SH-SY5Y (cell line): ENCODE measurements at regions not wholly inside any gene's neighbourhood (a gene's known extent, or its start where the extent isn't known, plus 50 kb on each side); places are given as distances from the start of the nearest gene placed in this dataset.

Source experiments
- GATA2 ChIP-seq: IDR thresholded peaks from 2 replicates; pipeline ENCODE4 v1.6.1; 2011; ENCODE audit warnings: mild to moderate bottlenecking, low read depth, low read length
- GATA3 ChIP-seq: IDR thresholded peaks from 2 replicates; pipeline ENCODE4 v1.6.1; 2011; ENCODE audit warnings: low read depth, mild to moderate bottlenecking, low read length, moderate library complexity

DNA sequence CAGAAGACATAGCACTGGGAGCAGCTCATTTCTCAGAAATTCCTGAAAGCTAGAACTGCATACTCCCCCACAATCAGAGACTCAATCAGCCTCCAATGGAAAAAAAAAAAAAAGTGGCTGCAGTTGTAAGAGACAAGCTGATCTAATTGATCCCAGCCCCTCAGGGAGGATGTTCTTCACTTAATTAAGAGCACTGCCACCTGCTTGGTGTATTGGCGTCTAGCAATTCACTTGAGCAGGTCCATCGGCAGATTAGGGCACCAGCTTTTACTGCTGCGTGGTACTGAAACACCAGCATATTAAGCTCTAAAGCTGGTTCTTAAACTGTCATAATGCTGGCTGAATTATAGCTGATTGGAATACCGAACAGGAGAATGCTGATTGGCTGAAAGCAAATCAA, 1890.1 kb upstream of the WWC1 start:
- TF ChIP-seq GATA2 (peak; percentile 61), GATA3 (no peak)

DNA sequence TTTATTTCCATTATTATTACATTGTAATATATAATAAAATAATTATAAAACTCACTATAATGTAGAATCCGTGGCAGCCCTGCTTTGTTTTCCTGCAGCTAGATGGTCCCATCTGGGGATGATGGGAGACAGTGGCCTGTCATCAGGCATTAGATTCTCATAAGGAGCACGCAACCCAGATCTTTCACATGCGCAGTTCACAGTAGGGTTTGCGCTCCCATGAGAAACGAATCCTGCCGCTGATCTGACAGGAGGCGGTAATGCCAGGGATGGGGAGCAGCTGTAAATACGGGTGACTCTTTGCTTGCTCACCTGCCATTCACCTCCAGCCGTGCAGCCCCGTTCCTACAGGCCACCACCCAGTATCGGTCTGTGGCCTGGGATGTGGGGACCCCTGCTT, 1879.3 kb upstream of the WWC1 start:
- TF ChIP-seq GATA3, result no peak
- TF ChIP-seq GATA2, result no peak

DNA sequence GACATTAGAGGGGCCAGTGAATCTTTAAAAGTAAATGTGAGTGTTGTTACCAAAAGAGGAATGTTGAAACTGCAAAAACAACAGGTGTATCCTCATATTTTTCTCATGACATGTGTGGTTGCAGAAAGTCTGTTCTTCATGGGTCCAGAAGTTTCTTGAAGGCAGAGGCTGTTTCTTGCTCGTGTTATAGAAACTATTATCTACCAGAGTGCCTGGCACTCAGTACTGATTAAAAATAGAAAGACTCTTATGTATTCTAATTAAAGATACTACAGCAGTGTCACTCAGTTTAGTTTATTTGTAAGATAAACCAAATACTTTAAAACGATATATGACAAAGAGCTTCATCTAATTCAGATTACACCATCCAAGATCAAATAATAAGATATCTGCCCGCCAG, 1864.2 kb upstream of the WWC1 start:
- TF ChIP-seq GATA3, result no peak
- no peak for TF ChIP-seq GATA2

DNA sequence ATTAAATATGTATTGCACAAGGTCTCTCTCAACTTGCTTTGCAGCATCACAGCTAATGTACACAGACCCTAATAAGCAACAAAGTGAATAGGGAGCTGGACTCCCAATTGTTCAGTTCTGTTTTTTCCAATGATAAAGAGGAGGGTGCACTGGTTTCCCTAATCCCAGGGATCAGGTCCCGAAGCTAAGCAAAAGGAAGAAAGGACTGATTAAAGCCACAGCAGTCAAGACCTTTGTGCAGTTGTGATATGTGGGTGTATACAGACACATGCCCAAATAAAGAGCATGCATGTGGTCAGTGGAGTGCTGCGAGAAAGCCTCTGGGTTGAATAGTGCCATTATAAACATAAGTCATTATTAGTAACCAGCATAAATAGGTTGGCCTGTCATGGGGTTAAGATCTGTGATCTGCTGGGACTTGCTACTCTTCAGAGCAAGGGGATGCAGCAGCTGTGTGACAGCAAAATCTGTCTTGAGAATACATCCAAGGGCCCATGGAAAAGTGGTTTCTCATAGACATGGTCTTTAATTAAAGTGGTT, 1863.1 kb upstream of the WWC1 start:
- TF ChIP-seq GATA2 (no peak), GATA3 (no peak)

DNA sequence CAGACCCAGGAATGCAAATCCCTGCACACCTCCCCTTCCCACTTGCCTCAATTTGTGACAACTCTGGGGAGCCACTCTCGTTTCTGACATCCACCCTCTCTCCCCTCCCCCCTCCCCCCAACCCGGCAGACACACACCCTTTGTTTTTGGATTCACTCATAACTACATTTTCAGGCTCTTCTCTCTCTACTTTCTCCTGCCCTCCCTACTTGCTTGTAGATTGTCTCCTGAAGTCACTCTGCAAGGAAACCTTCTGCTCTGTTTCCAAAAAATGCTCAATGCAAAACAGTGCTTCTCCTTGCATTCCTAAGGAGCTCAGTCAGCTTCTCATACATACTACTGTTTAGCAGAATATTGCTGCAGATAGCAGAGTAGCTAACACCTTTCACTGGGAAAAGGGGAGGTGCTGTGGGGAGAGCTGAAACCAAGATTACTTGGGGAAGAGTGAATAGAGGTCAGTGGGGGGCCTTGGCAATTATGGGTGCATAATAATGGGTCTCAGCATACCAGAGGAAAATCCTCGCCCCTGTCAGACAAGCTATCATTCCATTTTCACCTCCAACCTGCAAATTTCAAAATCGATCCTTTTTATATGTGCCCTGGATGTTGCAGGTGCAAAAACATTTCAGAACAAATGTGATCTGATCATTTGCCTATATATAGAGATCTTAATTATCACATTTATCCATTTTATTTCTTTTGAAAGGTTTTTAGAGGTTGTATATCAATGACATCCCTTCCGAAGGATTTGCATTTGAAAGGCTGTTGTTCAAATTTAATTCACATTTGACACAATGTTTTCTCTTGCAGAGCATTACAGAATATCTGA, 1860.7 kb upstream of the WWC1 start:
- TF ChIP-seq GATA3 (no peak), GATA2 (no peak)

DNA sequence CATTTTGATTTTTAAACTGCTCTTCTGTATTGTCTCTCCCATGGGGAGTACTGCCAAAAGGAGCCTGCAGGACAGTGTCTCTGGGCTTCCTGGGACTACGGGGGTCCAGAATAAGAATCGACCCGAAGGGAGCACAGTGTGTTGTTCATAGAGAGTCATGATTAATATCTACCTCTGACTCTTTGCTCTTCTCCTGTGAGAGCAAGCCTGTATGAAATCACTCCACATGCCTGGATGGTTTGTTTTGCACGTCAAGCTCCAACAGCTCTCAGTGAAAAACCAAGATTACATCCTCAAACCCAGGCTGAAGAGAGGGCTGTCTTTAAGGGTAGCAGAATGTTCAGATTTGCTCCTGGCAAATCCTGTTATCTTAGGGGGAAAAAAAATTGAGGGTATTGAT, 1860.0 kb upstream of the WWC1 start:
- TF ChIP-seq GATA2, result no peak
- TF ChIP-seq GATA3, result no peak

DNA sequence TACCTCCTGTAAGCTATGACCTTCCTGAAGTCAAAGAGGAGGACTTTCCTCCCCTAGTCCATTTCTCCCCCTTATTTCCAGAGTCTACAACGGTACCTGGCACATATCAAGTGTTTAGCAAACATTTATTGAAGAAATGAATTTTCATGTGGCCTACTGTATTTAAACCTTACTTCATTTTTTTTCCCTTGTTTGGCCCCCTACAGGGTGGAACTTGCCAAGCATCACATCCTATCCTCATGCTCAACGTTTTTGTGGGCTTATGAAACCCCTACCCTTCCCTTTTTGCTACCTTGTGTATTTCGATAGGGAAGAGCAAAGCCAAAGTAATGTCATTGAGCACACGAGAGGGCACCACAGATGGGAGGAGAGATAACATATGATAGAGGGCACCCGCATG, 1857.8 kb upstream of the WWC1 start:
- TF ChIP-seq GATA3 (no peak), GATA2 (no peak)

DNA sequence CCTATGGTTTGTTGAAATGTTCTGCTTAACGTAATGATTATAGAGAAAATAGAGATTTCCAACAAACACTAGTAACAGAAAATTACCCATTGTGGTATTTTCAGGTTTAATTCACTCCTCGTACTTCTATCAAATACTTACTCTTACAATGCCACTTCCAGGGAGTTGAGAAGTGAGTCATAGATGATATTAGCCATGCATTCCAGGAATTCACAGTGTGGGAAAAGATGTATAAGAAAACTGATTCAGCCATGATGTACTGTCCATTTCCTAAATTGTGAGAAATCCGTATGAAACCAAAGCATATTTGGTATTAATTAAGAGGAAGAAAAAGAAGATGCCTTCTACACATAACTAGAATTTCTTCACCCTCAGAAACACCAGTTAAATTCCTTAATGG, 1854.6 kb upstream of the WWC1 start:
- TF ChIP-seq GATA3 (no peak), GATA2 (no peak)

DNA sequence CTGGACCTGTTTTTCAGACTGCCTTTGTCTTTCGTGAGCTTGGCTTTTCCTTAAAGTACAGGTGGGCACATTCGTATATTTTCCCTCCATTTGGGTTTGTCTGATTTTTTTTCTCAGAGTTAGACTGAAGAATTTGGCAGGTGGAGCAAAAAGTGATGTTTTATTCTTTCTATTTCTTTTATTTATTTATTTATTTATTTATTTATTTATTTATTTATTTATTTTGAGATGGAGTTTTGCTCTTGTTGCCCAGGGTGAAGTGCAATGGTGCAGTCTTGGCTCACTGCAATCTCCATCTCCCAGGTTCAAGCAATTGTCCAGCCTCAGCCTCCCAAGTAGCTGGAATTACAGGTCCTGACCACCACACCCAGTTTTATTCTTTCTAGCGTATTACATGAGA, 1805.1 kb upstream of the WWC1 start:
- no peak for TF ChIP-seq GATA3
- TF ChIP-seq GATA2, result no peak

DNA sequence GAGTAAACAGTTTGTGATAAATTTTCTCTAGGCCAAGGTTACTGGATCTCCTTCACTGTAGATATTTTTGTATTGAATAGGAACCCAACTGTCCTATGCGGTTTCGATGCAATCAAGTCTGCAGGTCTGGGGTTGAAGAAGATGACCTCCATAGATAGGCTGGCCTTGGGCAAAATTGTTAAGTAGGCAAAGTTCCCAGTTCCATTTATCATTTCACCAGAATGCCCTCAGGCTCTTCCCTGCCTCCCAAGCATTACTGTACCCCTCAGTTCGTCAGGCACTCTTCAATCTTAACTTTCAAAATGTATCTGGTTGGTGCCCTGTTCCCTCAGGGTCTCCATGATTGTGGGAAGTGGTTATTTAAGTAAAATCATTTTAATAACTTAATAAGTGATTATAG, 1802.9 kb upstream of the WWC1 start:
- TF ChIP-seq GATA3 (no peak), GATA2 (0 out of 2 replicates have a peak, but pooled peaks have one; percentile 29)

DNA sequence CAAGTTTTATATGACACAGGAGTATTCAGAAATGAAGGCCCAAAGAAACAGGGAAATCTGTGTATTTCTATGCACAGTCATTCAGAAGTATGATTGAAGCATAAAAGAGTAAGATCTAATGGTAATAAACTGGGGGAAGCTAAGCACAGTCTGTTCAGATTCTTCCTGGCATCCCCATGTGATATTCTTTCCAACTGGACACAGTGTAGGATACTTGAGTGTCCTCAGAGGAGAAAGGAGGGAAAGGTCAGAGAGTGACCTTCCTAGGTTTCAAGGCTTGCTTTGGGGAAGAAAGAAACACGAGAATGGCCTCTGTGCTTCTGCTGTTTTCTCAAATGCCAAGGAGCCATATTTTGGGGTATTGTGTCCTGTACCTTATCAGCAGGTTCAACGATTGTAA, 1798.4 kb upstream of the WWC1 start:
- no peak for TF ChIP-seq GATA3
- TF ChIP-seq GATA2, result no peak

DNA sequence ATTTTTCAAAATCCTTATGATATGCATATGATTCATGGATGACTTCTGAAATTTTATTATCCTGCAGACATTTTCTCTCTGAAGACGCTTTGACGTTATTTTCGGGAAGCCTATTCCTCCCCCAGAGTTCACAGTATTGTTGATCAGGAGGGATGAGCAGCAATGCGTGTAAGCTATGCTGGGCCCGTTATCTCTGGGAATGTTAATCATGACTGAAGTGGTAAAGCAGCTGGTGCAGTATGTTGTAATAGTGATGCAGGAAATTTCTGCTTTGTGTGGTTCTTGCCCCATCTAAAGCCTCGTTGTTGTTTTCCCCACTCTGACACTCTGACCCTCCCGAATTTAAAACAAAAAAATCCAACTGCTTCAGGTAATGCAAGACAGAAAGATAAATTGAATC, 1797.8 kb upstream of the WWC1 start:
- TF ChIP-seq GATA3 (no peak), GATA2 (no peak)

DNA sequence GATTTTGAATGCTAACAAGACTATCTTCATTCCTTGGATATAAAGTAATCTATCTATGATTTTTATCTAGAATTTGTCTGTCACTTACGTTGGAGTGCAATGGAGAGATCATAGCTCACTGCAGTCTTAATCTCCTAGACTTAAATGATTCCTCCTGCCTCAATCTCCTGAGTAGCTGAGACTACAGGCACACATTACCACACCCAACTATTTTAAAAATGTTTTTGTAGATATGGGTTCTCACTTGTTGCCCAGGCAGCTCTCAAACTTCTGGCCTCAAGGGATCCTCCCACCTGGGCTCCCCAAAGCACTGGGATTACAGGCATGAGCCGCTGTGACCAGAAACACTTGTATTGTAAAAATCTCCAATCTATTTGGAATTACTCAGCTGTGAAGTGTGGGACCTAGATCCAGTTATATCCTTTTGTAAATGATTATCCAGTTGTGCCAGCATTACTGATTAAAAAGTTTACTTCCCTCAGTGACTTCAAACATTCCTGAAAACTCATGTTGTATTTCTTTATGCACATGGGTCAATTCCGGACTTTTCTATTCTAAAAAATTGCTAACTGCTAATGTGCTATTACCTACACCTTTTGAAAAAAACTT, 1793.8 kb upstream of the WWC1 start:
- TF ChIP-seq GATA3, result no peak
- TF ChIP-seq GATA2, result no peak

DNA sequence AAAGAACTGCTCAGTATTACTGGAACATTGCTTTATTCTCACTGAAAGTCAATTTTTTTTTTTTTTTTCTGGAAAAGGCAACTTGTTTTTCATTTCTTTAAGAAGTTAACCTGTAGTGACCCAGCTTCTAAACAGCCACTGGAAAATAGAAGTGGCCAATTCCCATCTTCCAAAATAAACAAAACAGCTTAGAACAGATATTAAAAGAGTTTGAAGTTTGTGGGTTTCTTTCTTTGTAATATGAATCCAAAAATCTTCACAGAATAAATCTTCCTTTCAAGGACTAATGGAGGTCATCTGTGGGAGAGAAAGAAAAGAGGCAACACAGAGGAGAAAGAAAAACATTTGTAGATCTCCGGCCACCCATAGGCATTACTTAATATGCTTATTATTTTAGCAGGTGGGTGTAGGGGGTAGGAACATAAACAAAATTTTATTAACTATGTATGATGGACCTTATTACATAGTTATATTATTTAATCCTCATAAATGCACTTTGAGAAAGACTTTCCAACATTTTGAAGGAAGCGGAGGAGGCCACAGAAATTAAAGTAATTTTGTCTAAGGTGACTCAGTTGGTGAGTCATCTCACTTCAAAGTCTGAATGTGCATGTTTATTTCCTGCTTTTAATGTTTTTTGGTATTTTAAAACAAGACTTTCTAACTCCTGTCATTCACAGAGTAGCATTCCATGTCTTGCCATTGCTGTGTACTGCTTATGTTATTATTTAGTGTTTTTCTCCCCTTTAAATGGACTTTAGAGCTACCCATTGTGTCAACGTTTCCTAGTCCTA, 1791.8 kb upstream of the WWC1 start:
- TF ChIP-seq GATA2, result no peak
